ENCODE measurements at regions not wholly inside any gene's neighbourhood (a gene's known extent, or its start where the extent isn't known, plus 50 kb on each side); places are given as distances from the start of the nearest gene placed in this dataset.

- H3K36me3 ChIP-seq: no peaks in the 10 kb centered on the region
- DNase-seq (no peak), ATAC-seq (no peak)
- no peak overlapping the region for H3K4me3 ChIP-seq
- intact Hi-C loops (cut with DNase I; ENCODE audit: low total_unique reads): no loop called here
- H3K27me3 ChIP-seq: no peaks in the 10 kb centered on the region
- in situ Hi-C loops (cut with MboI; ENCODE audit: low sequenced_read_pairs in 4 of 4): no loop called here
- H3K4me1 ChIP-seq: no peaks in the 10 kb centered on the region
- no peaks in the 10 kb centered on the region for H3K9me3 ChIP-seq
- H3K27ac ChIP-seq: no peak overlapping the region
- TF ChIP-seq POLR2A (IDR thresholded peaks at IDR 0.05): no peak
- no peak for TF ChIP-seq CTCF (IDR thresholded peaks at IDR 0.05 in 4 of 5, conservative IDR thresholded peaks at IDR 0.05 in 1 of 5)
Observed at GRCh38 chr4:110788302-110788701, 165.4 kb upstream of the PITX2 start.

GRCh38 chr4:110792036-110792435, 169.2 kb upstream of the PITX2 start:
- in situ Hi-C loops (cut with MboI; ENCODE audit: low sequenced_read_pairs in 4 of 4) (no loop called here), intact Hi-C loops (cut with DNase I; ENCODE audit: low total_unique reads) (no loop called here)
- ATAC-seq (no peak), DNase-seq (no peak)
- TF ChIP-seq CTCF (IDR thresholded peaks at IDR 0.05 in 4 of 5, conservative IDR thresholded peaks at IDR 0.05 in 1 of 5) (no peak), POLR2A (IDR thresholded peaks at IDR 0.05) (no peak)
- no peak overlapping the region for H3K4me3 ChIP-seq
- no peak overlapping the region for H3K27ac ChIP-seq
- H3K36me3 ChIP-seq: no peaks in the 10 kb centered on the region
- no peaks in the 10 kb centered on the region for H3K9me3 ChIP-seq
- H3K27me3 ChIP-seq: no peaks in the 10 kb centered on the region
- no peaks in the 10 kb centered on the region for H3K4me1 ChIP-seq

DNA sequence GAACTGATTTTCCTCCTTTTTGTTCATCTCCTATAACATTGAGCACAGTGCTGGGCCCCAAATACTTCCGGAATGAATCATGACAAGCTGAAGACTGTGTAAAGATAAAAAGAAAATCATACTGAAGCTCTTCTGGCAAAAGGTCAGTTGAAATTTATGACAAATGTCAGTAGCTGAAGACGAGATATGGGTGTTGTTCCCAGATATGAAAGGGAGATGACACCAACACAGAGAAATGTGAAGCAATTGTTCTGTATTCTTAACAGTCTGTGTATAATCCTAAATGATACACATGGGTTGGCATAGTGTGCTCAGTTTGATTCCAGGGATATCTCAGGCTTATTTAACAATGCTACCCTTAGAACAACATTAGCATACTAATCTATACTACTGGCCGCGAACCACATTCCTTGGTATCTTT, 170.5 kb upstream of the PITX2 start:
- intact Hi-C loops (cut with DNase I; ENCODE audit: low total_unique reads) (no loop called here), in situ Hi-C loops (cut with MboI; ENCODE audit: low sequenced_read_pairs in 4 of 4) (no loop called here)
- Histone ChIP-seq H3K9me3 (no peaks in the 10 kb centered on the region), H3K36me3 (no peaks in the 10 kb centered on the region), H3K4me3 (no peak overlapping the region), H3K27ac (no peak overlapping the region), H3K27me3 (no peaks in the 10 kb centered on the region), H3K4me1 (no peaks in the 10 kb centered on the region)
- no peak for DNase-seq
- TF ChIP-seq CTCF (IDR thresholded peaks at IDR 0.05 in 4 of 5, conservative IDR thresholded peaks at IDR 0.05 in 1 of 5): no peak
- no peak for TF ChIP-seq POLR2A (IDR thresholded peaks at IDR 0.05)
- ATAC-seq: no peak

GRCh38 chr4:110793890-110794554, 171.1 kb upstream of the PITX2 start:
- no peaks in the 10 kb centered on the region for H3K4me1 ChIP-seq
- H3K27me3 ChIP-seq: no peaks in the 10 kb centered on the region
- no peak overlapping the region for H3K4me3 ChIP-seq
- no peaks in the 10 kb centered on the region for H3K36me3 ChIP-seq
- intact Hi-C loops (cut with DNase I; ENCODE audit: low total_unique reads): no loop called here
- in situ Hi-C loops (cut with MboI; ENCODE audit: low sequenced_read_pairs in 4 of 4): no loop called here
- DNase-seq (no peak), ATAC-seq (no peak)
- no peaks in the 10 kb centered on the region for H3K9me3 ChIP-seq
- H3K27ac ChIP-seq: no peak overlapping the region
- no peak for TF ChIP-seq CTCF (IDR thresholded peaks at IDR 0.05 in 4 of 5, conservative IDR thresholded peaks at IDR 0.05 in 1 of 5)
- no peak for TF ChIP-seq POLR2A (IDR thresholded peaks at IDR 0.05)

DNA sequence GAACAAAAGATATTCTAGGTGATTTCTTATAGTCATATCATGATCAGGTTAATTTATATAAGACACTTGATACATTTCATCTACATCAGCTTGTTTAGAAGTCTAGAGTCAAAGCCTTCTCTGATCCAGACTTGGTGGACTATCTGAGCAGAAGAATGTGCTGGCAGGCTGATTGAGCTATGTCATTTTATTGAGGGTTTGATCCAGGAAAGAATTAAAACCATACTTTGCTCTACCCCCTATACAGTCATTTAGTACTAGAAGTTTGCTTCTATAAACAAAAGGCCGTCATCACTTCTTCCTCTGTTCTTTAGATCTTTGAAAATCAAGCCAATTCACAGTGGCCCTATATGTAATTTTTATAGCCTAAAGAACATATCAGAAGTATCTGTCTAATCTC, 173.1 kb upstream of the PITX2 start:
- in situ Hi-C loops (cut with MboI; ENCODE audit: low sequenced_read_pairs in 4 of 4): no loop called here
- ATAC-seq: no peak

More for the DNA sequence above, 173.1 kb upstream of the PITX2 start:
- Histone ChIP-seq H3K4me3 (no peak overlapping the region), H3K9me3 (no peaks in the 10 kb centered on the region), H3K27ac (no peak overlapping the region), H3K36me3 (no peaks in the 10 kb centered on the region), H3K27me3 (no peaks in the 10 kb centered on the region), H3K4me1 (no peaks in the 10 kb centered on the region)
- TF ChIP-seq CTCF (IDR thresholded peaks at IDR 0.05 in 4 of 5, conservative IDR thresholded peaks at IDR 0.05 in 1 of 5): no peak
- TF ChIP-seq POLR2A (IDR thresholded peaks at IDR 0.05): no peak
- DNase-seq: no peak
- intact Hi-C loops (cut with DNase I; ENCODE audit: low total_unique reads): no loop called here
